HepG2 (cell line): ENCODE measurements at regions not wholly inside any gene's neighbourhood (a gene's known extent, or its start where the extent isn't known, plus 50 kb on each side); places are given as distances from the start of the nearest gene placed in this dataset.

ENCODE experiments used
- ATAC-seq: fragments of 200-7000 bp; cut with Tn5 transposase; 3 replicates; pipeline ENCODE4 v1.9.1; 2020; ENCODE audit warnings: mild to moderate bottlenecking, moderate library complexity
- BruUV-seq: library from RNA; stranded (reverse); fragments of 400-500 nt; replicated peaks from 2 replicates; lab custom pipeline; 2021; lab: Mats Ljungman, UMichigan
- CTCF ChIA-PET: fragments of 300-600 bp; formaldehyde crosslinking; extraction: SDS; loops from one replicate; lab custom pipeline; 2021; ENCODE audit warnings: low total read pairs, inconsistent platforms, low intra/inter-chr PET ratio; lab: Yijun Ruan, JAX
- POLR2A ChIA-PET: fragments of 350-600 bp; sonication (Branson Sonifier 250); formaldehyde crosslinking; loops from one replicate; lab custom pipeline; 2020; ENCODE audit warnings: antibody characterized with exemption, inconsistent platforms; lab: Yijun Ruan, JAX
- DNase-seq: peaks from one replicate; pipeline ENCODE4 v3.0.0-alpha.2; 2015; ENCODE audit warnings: low spot score
- FAIRE-seq: peaks from 3 replicates; lab custom pipeline; 2011; peaks lifted over from hg19 to GRCh38; lab: Jason Lieb, UNC
- H2AFZ ChIP-seq: one replicate; pipeline ENCODE4 v1.6.1; 2011; ENCODE audit warnings: low read length, inconsistent platforms
- H3K27ac ChIP-seq: fragments of 300-600 bp; 3 replicates; pipeline ENCODE4 v1.8.0; 2011; ENCODE audit warnings: mixed run types, mild to moderate bottlenecking, mixed read lengths, low read length, inconsistent platforms; ENCODE audit not compliant: insufficient read depth; ENCODE audit errors: extremely low read length
- H3K27me3 ChIP-seq, 2 experiments: fragments of 200-600 bp in 1 of 2; 2 replicates in 1 of 2; 3 replicates in 1 of 2; pipeline versions ENCODE4 v1.6.0 to v1.8.0; 2011; ENCODE audit warnings: low read length in 2 of 2, mild to moderate bottlenecking in 2 of 2, moderate library complexity in 2 of 2, inconsistent platforms in 1 of 2; ENCODE audit not compliant: insufficient read depth in 2 of 2, control insufficient read depth in 1 of 2
- H3K36me3 ChIP-seq, 2 experiments: fragments of 200-600 bp in 1 of 2; replicated peaks in 1 of 2; 2 replicates in 1 of 2; 3 replicates in 1 of 2; pipeline versions ENCODE4 v1.5.1 to v1.8.0; 2011; ENCODE audit warnings: low read length in 2 of 2, inconsistent platforms in 1 of 2; ENCODE audit not compliant: insufficient read depth in 2 of 2, control insufficient read depth in 1 of 2
- H3K4me1 ChIP-seq: 2 replicates; pipeline ENCODE4 v1.5.1; 2012; ENCODE audit warnings: low read length, inconsistent platforms; ENCODE audit not compliant: insufficient read depth
- H3K4me2 ChIP-seq: 2 replicates; pipeline ENCODE4 v1.6.0; 2011; ENCODE audit warnings: low read depth, low read length, inconsistent platforms
- H3K4me3 ChIP-seq, 3 experiments: fragments of 200-600 bp in 1 of 3; sonication (generic), shearing (Covaris generic) in 1 of 3; replicated peaks in 1 of 3; 2 replicates each; pipeline ENCODE4 v1.5.1; 2011 to 2016; ENCODE audit warnings: low read length in 3 of 3, inconsistent platforms in 2 of 3, low read depth in 2 of 3, mild to moderate bottlenecking in 2 of 3, control low read depth in 1 of 3, mixed read lengths in 1 of 3; ENCODE audit not compliant: insufficient read depth in 1 of 3
- H3K79me2 ChIP-seq: one replicate; pipeline ENCODE4 v1.6.1; 2011; ENCODE audit warnings: low read length, inconsistent platforms; ENCODE audit not compliant: insufficient read depth
- H3K9ac ChIP-seq: 2 replicates; pipeline ENCODE4 v1.6.0; 2011; ENCODE audit warnings: mild to moderate bottlenecking, low read depth, low read length, inconsistent platforms; ENCODE audit not compliant: insufficient read depth
- H3K9me3 ChIP-seq: 2 replicates; pipeline ENCODE4 v1.5.1; 2012; ENCODE audit warnings: mild to moderate bottlenecking, low read length
- H4K20me1 ChIP-seq: 2 replicates; pipeline ENCODE4 v1.6.0; 2011; ENCODE audit warnings: inconsistent platforms, mild to moderate bottlenecking, low read length, moderate library complexity; ENCODE audit not compliant: insufficient read depth
- DPF2 ChIP-seq: sonication (generic); formaldehyde crosslinking; IDR thresholded peaks from 2 replicates; pipeline ENCODE4 v1.4.0; 2020; ENCODE audit warnings: mild to moderate bottlenecking, low read depth, missing genetic modification reagents, borderline replicate concordance
- POLR2AphosphoS2 ChIP-seq: IDR thresholded peaks from 2 replicates; pipeline ENCODE4 v1.6.1; 2011; ENCODE audit warnings: low read depth, low read length, improper control_type of control experiment
- RFX3 ChIP-seq: IDR thresholded peaks from 2 replicates; pipeline ENCODE4 v1.6.1; 2016; ENCODE audit warnings: missing biosample characterization, missing genetic modification reagents
- WGBS: methylation state at CpG from one replicate; pipeline ENCODE4 v1.1.6; 2017; ENCODE audit warnings: low lambda C conversion rate; 5-methylcytosine and 5-hydroxymethylcytosine counted together
- in situ Hi-C: cut with HindIII; loops from 2 replicates; pipeline ENCODE4 v1.10.0; 2017; ENCODE audit warnings: low pct_unique_long_range_greater_than_20kb; ENCODE audit not compliant: extremely low pct_ligation_motif_present
- intact Hi-C: fragments of 100-400 bp; cut with micrococcal nuclease; formaldehyde crosslinking; loops from one replicate; pipeline ENCODE4 v1.10.0; 2022; ENCODE audit not compliant: unreplicated experiment
- TF ChIP-seq, protein P1 (sequence below): sonication (generic); formaldehyde crosslinking; IDR thresholded peaks from 2 replicates; pipeline ENCODE4 v1.9.0; 2021; ENCODE audit warnings: mild to moderate bottlenecking, missing genetic modification reagents

DNA sequence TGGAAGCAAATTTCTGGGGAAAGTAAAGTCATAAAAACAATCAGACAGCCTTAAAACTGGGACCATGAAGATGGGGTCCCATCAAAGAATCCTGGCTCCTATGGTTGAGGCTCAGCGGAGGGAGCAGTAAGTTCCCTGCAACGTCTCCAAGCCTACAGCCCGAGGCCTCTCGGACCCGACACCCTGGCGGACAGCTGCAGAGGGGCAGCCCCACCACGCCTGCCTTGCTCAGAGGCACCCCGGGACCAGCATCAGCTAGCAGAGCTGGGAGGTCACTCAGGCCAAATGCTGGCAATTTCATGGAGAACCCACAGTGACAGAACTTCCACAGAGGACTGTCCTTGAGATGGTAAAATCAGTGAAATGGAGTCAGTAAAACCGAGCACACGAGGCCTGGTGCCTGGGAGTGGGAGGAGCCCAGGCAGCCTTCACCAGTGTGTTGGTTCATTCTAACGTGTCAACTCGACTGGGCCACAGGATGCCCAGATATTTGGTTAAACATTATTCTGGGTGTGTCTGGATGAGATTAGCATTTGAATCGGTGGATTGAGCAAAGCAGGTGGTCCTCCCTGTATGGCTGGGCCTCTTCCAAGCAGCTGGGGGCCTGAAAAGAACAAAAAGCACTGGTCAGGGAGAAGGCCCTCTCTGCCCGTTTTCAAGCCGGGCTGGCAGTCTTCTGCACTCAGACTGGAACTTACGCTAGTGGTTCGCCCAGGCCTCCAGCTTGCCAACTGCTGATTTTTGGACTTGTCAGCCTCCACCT, 96.2 kb upstream of the INSIG1 start (continued):
- TF ChIP-seq DPF2 (CRISPR knock-in tag) (no peak), POLR2AphosphoS2 (no peak)
- TF ChIP-seq, protein P1, sequence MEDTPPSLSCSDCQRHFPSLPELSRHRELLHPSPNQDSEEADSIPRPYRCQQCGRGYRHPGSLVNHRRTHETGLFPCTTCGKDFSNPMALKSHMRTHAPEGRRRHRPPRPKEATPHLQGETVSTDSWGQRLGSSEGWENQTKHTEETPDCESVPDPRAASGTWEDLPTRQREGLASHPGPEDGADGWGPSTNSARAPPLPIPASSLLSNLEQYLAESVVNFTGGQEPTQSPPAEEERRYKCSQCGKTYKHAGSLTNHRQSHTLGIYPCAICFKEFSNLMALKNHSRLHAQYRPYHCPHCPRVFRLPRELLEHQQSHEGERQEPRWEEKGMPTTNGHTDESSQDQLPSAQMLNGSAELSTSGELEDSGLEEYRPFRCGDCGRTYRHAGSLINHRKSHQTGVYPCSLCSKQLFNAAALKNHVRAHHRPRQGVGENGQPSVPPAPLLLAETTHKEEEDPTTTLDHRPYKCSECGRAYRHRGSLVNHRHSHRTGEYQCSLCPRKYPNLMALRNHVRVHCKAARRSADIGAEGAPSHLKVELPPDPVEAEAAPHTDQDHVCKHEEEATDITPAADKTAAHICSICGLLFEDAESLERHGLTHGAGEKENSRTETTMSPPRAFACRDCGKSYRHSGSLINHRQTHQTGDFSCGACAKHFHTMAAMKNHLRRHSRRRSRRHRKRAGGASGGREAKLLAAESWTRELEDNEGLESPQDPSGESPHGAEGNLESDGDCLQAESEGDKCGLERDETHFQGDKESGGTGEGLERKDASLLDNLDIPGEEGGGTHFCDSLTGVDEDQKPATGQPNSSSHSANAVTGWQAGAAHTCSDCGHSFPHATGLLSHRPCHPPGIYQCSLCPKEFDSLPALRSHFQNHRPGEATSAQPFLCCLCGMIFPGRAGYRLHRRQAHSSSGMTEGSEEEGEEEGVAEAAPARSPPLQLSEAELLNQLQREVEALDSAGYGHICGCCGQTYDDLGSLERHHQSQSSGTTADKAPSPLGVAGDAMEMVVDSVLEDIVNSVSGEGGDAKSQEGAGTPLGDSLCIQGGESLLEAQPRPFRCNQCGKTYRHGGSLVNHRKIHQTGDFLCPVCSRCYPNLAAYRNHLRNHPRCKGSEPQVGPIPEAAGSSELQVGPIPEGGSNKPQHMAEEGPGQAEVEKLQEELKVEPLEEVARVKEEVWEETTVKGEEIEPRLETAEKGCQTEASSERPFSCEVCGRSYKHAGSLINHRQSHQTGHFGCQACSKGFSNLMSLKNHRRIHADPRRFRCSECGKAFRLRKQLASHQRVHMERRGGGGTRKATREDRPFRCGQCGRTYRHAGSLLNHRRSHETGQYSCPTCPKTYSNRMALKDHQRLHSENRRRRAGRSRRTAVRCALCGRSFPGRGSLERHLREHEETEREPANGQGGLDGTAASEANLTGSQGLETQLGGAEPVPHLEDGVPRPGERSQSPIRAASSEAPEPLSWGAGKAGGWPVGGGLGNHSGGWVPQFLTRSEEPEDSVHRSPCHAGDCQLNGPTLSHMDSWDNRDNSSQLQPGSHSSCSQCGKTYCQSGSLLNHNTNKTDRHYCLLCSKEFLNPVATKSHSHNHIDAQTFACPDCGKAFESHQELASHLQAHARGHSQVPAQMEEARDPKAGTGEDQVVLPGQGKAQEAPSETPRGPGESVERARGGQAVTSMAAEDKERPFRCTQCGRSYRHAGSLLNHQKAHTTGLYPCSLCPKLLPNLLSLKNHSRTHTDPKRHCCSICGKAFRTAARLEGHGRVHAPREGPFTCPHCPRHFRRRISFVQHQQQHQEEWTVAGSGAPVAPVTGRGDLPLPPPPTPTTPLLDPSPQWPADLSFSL, result no peak

DNA sequence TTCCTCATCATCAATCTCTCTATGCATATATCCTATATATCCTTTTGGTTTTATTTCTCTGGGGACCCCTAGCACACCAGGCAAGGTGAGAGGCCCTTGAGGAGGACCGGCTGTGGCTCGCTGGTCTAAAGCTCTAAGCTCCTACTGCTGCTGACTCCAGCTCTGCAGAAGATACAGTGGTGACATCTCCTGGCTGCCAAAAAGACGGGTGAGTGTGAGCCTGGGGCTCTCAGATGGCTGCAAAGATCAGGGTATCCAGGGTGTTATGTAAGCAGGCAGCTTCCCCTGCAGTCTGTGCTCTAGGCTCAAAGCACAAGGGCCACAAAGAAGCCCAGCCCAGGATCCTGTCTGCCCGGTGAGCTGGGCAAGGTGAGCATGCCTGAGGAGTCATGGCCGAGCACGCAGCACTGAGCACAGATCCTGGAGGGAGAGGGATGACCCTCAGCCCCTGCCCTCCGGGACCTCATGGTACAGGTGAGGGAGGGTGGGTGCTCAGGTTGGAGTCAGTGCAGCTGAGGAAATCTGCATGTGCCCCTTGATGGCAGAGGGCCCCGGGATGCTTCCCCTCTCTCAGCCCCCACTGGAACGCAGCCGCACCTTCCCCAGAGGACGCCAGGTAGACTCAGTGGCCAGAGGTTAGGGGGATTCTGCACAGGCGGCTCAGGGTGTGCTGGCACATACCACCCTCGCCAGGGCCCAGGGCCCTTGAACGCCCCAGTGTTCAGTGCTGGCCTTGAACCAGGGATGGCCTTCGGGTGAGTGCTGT, 95.4 kb upstream of the INSIG1 start:
- in situ Hi-C loops (no loop called here), intact Hi-C loops (no loop called here)
- Histone ChIP-seq H3K27me3 (peaks cover 0 to 9% of the 10 kb centered on the region in 2 experiments; a peak in 3 of 5 replicates), H3K9me3 (no peaks in the 10 kb centered on the region), H2AFZ (no peak overlapping the region), H3K4me1 (no peaks in the 10 kb centered on the region), H3K4me3 (no peak overlapping the region), H3K4me2 (no peak overlapping the region), H3K79me2 (no peaks in the 10 kb centered on the region), H3K27ac (no peak overlapping the region), H3K36me3 (no peaks in the 10 kb centered on the region), H4K20me1 (no peaks in the 10 kb centered on the region), H3K9ac (no peak overlapping the region)
- POLR2A ChIA-PET, result no interaction called here
- BruUV-seq, result no TSS peak
- DNase-seq, result no peak
- 20% methylated on average over 8 of the region's 15 CpGs for WGBS
- TF ChIP-seq RFX3 (CRISPR knock-in tag), result no peak
- no peak for FAIRE-seq
- CTCF ChIA-PET, result no interaction called here
- no peak; the same call in 1 of the 3 replicates for ATAC-seq
